GM21528 (cell line): ENCODE measurements at regions not wholly inside any gene's neighbourhood (a gene's known extent, or its start where the extent isn't known, plus 50 kb on each side); places are given as distances from the start of the nearest gene placed in this dataset.
A peak's percentile ranks its signal among the peaks of the same experiment; 100 is the strongest.
"Not testable (repeated sequence)": the region's sequence is repeated elsewhere in the genome, so short reads cannot be mapped to it uniquely, and the experiment has no call there.

Experiments used
- ATAC-seq: cut with Tn5 transposase; IDR thresholded peaks from one replicate; pipeline ENCODE4 v1.9.1; 2021; ENCODE audit warnings: mild to moderate bottlenecking, moderate library complexity; ENCODE audit not compliant: unreplicated experiment, low FRiP score

DNA sequence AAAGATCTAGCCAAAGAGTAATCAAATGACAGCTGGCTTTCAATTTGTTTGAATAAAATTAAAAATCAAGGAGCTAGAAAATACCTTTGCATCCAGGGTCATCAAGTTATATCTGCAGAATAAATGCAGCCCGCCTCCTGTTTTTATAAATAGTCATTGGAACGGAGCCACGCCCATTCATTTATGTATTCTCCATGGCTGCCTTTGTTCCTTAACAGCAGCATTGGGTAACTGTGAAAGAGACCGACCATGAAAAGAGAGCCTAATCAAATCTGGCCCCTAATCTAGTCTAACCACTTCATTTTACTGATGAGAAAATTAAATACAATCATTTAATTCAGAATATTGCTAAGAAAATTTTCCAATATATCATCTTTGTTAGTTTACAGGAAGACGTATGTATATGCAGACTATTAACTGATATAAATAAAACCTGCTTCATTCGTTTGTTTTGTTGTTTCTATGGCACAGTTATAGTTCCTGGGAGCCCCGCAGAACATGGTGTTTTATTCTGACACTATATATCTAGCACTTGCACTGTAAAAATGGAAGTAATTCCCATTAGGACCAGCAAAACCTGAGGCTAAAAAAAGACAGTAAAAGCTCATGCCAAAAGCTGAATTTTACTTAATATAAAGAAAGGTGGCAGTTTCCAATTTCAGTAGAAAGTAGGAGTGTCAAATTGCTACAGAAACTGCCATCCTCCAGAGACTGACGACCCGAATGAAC is 111.8 kb upstream of the PALMD start:
- no peak for ATAC-seq

DNA sequence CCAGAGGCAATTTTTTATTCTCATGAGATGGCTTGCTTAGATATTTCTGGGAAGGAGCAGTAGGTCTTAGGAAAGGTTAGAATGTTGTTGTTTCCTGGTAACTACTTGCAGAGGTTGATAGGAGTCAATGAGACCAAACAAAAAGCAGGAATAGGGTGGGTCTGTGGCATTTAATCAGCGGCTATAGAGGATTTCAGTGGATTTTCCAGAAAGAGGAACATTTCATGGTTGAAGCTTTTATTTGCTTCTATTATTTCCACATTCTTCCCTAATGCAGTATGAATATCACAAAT is 111.3 kb upstream of the PALMD start:
- no peak for ATAC-seq

DNA sequence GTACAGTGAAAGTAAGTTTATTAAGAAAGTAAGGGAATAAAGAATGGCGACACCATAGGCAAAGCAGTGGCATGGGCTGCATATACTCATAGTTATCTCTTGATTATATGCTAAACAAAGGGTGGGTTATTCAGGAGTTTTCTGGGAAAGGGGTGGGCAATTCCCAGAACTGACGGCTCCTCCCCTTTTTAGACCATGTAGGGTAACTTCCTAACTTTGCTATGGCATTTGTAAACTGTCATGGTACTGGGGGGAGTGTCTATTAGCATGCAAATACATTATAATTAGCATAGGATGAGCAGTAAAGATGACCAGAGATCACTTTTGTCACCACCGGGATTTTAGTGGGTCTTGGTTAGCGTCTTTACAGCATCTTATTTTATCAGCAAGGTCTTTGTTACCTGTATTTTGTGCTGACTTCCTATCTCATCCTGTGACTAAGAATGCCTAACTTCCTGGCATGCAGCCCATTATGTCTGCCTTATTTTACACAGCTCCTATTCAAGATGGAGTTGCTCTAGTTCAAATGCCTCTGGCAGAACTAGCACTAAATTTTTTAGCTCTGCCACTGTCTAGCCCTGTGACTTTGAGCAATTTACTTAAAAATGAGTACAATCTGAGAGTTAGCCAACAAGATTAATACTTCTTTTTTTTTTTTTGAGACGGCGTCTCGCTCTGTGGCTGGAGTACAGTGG is 110.3 kb upstream of the PALMD start:
- ATAC-seq: no peak

DNA sequence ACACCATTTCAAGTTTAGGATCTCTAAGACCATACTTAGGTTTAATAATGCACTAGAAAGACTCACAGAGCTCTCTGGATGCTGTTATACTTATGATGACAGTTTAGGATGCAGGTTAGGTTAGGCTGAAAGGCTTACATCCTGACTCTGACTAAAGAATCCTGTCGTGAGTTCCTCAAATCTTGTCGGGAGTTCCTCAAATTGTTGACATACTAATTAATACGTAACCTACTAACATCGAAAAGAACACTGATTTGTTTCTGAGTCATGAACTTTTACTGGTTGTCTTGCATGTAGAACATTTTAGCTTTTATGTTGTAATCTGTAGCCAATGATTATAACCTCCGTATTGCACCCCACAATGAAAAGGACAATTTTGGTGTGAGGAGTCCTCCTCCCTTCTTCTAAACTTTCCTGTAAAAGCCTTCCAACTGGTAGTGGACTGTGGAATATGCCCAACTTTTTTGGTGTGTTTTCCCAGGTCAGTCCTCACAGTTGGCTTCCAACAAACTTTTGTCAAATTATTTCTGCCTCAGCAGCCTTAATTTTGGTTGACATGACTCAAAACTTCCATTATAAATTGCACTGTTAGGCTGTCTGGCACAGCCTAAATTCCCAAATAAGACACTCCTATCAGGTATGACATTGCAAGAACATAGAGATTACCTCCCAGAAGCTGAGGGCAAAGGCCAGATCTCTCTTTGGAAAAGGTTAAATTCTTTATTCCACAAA is 107.9 kb upstream of the PALMD start:
- ATAC-seq: no peak

DNA sequence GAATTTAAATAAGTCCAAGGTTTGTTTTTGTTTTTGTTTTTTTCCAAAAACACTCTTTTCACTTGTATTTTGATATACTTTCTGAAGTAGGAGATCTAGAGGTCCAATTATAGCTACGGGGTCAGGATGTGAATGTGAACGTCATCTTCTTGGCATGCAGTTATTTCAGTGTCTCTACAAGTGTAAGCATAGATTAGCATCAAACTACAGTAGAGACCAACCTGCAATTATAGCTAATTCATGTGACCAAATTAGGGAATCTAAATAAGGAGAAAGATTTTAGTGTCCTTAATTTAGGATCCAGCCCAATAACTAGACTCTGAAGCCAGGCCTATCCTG is 107.3 kb upstream of the PALMD start:
- ATAC-seq: no peak

DNA sequence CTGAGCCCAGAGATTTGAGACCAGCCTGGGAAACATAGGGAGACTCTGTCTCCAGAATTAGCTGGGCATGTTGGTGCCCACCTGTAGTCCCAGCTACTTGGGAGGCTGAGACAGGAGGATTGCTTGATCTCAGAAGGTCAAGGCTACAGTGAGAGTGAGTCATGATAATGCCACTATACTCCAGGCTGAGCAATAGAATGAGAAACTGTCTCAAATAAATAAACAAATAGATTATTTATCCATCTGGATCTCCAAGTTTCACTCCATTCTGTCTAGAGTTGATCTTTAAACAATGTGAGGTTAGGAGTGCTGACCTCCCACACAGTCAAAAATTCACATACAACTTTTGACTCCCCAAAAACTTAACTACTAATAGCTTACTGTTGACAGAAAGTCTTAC is 106.8 kb upstream of the PALMD start:
- ATAC-seq: no peak

DNA sequence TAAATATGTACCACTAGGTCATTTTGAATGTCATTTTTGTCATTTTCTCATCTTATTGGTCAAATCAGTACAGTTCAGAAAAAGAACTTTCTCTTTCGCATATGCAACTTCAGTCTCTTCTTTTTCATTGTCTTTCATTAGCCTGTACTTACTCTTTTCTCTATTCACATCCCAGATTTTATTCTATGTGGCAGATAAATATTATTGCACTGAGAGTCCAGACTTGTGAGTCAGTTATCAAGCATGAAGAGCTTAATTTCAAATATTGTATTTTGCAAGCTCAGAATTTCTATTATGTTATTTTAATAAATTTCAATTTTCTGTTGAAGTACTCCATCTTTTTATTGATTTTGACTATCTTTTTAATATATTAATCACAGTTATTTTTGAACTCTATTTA is 105.2 kb upstream of the PALMD start:
- ATAC-seq: no peak

DNA sequence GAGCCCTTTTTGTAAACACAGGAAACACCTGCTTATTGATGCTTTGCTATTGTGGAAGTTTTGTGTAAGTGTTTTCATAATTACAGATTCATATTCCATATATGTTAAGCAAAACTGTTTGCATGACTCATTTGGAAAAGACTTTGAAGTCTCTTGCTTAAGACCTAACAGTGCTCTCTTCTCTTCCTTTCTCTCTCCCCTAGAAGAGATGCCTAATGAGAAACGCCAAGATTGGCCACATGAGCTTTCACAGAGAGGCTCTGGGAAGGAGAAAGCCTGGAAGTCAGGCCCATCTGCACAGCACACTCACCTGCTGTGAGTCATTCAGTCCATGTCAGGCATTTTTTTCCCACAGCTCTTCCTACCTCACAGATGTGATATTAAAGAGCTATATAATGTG is 101.6 kb upstream of the PALMD start:
- ATAC-seq: no peak

DNA sequence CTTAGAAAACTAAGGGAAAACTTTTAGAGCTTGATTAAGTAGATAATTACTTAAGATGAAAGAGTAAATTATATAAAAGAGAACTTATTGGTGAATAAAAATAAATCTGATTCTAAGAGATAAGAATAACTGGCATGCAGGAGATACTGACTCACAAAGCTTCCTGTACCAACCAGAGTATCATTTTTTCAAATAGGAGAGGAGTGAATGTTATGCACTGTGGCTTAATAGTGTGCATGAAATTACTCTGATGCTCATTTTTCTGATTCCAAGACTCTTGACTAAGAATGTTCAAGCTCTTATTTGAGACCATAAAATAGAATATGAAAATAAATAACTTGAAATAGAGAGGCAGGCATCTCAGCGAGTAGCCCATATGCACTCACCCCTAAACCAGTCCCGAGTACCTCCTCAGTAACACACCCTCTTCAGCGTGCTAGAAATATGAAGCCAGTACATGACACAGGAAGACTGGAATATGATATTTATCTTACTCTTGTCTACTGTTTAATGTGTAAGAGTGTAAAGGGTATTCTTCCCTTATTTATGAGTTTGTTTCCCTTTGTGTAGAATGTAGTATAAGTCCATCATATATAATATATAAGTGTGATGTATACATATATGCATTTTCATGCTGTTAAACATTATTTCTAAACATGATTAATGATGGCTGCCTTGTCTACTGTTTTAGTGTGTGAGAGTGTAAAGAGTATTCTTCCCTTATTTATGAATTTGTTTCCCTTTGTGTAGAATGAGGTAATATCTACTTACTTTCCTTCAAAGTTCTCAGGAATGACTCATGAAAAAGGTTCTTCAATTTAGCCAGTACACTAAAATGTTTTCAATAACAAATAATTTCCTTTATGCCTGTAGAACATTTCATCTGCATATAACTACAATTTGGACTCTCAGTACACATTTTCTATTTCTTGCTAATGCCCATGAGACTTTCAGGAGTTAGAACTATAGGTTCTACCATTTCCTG is 99.2 kb upstream of the PALMD start:
- ATAC-seq: no peak

DNA sequence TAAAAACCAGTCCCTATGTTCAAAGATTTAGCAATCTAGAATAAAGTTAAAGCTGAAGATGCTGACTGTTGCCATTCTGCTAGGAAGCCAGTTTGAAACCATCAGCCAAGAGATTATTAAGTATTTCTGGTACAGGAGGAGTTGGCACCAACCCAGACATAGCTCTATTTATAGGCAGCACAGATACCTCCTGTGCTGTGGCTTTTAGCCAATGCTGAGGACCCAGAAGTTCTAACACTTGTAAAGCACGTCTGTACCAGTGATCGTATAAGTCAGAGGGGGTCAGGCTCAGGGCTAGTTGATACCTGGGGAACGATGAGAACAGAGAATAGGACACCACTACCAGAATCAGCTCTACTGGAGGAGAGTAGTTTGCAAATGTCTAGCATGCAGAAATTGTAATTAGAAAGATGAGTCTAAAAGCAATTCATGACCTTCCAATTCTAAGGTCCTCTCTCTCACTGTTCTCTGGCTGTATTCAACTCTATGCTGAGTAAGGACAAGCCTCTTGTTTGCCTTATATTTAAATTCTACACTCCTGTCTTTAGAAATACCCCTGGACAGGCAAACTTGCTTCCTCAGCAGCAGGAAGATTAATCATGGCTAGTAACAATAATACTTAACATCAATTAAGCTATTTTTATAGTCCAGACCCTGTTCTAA is 96.8 kb upstream of the PALMD start:
- ATAC-seq: no peak

DNA sequence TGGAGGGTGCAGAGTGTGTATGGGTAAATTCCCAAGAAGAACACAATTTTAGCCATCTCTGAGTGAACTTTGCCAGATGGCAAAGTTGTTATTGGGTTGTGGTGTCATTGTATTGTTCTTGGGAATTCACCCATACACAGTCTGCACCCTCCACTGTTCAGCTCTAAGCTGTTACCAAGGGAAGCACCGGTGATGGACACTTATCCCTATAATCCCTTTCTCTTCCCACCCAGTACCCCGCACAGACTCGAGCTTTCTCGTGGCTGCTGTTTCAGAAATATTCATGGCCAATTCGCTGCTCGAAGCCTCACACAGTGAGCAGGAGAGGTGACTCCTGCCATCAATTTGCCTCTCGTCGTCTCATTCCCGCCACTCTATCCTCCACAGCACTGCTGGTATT is 95.7 kb upstream of the PALMD start:
- no peak for ATAC-seq

DNA sequence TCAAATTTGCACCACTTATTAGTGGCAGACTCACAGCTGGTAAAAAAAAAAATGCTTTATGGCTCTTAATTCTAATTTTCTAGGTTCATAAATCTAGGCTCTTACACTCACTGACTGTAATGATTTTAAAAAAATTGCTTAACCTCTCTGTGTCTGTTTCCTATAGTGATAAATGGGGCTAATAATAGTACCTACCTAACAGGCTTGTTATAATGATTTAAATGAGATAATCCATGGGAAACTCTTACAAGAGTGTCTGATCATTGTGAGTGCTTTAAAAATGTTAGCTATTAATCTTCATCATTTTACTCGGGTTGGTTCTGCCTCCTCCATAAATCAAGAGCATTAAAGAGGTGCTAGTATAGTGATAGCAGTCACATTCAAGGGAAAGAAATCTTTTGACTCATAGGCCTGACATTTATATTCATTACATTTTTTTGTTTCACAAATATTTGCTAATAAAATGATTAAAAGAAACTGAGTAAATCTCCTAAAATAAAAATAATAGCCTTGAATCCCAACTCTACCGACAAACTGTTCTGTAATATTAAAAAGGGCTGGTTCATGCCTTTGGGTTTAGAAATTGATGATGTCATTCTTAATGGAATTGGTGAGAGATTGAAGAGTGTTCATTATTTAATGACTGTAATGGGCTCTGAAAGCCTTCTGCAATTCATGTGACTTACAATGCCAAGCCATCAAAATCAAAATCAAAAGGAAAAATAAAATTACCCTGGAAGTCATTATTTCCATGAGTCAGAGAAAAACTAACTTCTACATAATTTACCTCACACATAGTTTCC is 93.9 kb upstream of the PALMD start:
- ATAC-seq: no peak

DNA sequence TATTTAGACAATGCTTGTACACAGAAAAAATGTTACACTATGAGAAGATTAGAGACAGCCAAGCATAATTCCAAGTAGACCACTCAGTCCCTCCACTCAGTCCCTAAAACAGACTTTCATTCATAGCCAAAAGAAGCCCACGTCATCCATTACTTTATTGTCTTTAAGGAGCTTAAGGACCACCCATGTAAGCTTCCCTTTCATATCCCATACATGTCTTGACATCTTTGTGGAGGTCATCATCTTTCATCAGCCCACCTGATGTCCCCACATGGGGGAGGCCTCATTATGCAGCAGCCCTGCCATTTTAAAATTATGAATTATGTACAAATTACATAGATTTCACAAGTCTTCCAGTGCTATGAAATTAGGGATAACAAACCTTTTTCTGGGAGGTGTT is 92.6 kb upstream of the PALMD start:
- no peak for ATAC-seq

DNA sequence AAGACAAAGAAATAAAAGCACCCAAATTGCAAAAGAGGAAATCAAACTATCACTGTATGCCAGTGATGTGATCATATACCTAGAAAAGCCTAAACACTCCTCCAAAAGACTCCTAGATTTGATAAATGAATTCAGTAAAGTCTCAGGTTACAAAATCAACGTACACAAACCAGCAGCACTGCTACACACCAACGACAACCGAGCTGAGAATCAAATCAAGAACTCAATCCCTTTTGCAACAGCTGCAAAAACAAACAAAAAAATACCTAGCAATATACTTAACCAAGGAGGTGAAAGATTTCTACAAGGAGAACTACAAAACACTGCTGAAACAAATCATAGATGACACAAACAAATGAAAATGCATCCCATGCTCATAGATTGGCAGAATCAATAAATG is 92.1 kb upstream of the PALMD start:
- ATAC-seq: not testable (repeated sequence)

DNA sequence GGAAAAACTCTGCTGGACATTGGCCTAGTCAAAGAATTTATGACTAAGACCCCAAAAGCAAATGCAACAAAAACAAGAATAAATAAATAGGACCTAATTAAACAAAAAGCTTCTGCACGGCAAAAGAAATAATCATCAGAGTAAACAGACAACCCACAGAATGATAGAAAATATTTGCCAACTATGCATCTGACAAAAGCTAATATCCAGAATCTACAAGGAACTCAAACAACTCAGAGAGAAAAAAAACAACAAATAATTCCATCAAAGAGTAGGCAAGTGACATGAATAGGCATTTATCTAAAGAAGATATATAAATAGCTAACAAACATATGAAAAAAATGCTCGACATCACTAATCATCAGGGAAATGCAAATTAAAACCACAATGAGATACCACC is 91.2 kb upstream of the PALMD start:
- ATAC-seq: no peak

DNA sequence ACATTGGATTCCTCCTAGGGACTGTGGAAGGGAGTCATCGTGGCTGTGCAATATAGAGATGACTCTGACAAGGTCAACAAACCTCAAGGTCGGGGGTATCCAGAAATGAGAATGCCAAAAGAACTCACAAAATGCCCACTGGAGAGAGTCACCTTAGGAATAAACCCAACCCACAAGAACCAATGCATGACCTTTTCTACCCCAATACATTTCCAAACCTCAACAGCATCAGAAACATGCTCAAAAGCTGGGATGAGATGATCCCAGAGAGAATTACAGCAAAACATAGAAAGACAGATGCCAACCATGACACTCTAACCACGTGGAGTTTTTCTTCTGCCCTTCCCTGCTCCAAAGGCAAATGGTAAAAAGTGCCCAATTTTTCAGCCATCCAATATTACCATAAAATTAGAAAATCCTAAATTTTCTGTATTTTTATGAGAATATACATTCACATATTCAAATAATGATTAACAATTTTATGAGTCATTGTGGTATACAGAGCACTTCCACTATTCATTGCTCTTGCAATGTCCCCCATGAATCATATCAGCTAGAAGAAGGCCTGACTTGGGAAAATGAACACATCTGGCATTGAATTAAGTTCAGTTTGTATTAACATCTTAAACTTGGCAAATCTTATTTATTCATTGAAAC is 88.2 kb upstream of the PALMD start:
- peak; percentile 61 for ATAC-seq

DNA sequence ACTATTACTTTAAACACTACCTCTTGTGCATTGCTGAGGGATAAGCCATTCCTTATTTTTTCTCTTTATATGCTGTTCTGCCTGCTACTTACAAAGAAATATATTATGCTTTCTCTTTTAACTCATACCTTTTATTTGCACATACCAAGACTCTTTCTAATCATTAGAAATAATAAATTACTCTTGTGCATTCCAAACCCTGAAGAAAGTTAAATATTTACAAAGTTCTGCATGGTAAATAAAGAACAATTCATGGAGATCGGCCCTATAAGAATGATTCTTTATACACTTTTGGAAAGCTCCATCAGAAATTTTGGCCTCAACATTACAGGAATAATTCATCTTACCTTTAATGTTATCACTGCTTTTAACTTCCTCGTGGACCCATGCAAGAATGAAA is 86.7 kb upstream of the PALMD start:
- ATAC-seq: no peak

DNA sequence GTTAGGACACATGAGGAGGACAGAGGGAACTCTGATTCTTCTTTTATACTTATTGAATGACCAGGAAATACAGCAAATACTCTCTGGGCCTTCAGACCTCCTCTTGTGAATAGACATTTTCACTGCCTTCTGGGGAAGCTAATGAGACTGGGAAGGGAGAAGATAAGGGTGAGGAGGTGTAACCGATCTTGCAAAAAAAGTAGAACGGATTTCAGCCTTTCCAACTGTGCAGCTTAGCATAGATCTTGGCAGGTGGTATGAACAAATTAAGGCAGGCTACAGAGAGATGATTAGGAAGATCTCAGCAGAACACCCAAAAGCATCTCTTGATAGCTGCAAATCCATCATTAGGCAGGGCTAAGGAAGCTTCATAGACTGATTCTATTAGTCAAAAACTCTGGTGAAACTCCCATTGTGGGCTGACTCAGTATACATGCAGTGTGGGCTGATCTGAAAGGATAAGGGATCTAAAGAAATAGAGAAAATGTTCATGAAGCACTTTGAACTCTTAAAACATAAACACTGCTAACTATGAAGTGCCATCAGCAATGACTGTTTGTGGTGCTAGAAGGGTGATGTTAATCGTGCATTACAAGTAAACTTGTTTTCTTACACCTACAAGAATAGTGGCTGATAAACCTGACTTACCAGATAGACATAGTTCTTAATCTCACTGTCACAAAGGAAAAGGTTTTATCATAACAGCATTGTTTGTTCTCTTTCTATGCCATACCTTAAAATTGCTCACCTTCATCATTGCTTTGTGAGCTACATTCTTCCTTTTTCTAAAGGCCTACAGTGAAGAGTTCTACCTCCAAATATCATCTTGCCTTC is 85.5 kb upstream of the PALMD start:
- ATAC-seq: no peak
